NCI-H2171 (cell line): ENCODE measurements at regions not wholly inside any gene's neighbourhood (a gene's known extent, or its start where the extent isn't known, plus 50 kb on each side); places are given as distances from the start of the nearest gene placed in this dataset.
A peak's percentile ranks its signal among the peaks of the same experiment; 100 is the strongest.
"Not testable (repeated sequence)": the region's sequence is repeated elsewhere in the genome, so short reads cannot be mapped to it uniquely, and the experiment has no call there.

ENCODE experiments used
- DNase-seq: peaks from one replicate; lab custom pipeline; 2025; lab: John Stamatoyannopoulos, UW

- no peak for DNase-seq
These were observed 191.2 kb downstream of the UTRN start for GRCh38 chr6:144476286-144476685.

DNA sequence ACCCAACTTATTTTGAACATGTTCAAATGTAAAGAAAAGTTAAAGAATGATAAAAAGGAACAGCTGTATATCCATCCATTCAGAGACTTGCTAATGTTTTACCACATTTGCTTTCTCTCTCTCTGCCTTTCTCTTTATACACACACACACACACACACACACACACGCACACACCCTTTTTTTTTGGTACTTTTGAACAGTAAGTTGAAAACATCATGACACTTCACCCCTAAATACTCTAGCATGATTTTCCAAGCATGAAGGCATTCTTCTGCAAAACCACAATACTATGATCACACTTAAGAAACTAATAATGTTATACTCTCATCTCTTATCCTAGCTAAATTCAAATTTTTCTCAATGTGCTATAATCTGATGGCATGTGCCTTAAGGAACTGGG lies 192.3 kb downstream of the UTRN start:
- DNase-seq: no peak

DNA sequence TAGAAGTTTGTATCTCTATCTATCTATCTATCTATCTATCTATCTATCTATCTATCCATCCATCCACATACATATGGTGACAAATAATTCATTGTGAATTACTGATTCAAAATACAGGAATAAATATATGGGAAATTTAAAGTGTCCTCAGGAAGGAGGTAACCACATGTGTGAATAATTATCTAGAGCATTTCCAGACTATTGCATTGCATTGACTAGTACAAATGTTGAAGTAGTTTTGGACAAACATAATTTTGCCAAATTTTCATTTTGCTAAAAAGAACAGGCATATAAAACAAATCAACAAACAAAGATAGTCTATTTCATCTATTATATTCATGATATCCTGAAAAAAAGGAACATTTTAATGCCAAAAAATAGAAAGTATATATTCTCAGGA lies 192.7 kb downstream of the UTRN start:
- DNase-seq: no peak

DNA sequence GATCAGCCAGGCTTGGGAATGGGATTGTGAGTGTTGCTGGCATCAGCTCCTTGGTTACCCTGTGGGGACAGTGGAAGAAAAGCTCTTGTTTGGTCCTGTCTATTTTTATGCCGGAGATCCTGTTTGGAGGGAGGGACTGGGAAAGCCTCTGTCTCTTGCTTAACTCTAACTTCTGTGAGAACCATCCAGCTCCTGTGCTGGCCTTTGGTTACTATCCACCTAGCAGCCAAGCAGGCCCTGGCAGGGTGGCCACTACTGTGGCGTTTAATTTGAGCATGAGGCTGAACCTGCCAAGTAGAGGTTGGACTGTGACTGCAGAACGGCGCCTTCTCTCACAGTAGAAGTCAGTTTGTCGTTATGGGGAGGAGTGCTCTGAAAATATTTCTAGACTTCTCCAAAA lies 193.3 kb downstream of the UTRN start:
- no peak for DNase-seq

- no peak for DNase-seq
These were observed 194.9 kb downstream of the UTRN start for GRCh38 chr6:144479991-144480390.

DNA sequence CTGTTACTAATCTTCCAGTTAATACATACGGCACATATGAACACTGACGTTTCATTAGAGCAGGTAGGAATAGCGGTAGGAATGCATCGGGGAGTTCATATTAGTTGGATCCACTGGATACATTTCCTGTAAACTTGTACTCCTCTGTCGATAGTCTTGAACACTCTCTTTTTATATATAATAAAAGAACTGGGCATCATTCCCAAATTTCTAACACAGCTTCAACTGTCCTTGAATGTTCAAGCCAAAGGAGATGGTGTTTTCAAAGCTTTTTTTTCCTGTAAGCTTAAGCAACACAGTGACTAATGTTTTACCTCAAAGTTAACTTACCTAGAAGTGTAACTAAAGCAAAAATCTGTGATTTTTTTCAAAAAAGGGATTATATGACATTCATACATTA lies 195.3 kb downstream of the UTRN start:
- no peak for DNase-seq

GRCh38 chr6:144481527-144481926 lies 196.4 kb downstream of the UTRN start:
- no peak for DNase-seq

DNA sequence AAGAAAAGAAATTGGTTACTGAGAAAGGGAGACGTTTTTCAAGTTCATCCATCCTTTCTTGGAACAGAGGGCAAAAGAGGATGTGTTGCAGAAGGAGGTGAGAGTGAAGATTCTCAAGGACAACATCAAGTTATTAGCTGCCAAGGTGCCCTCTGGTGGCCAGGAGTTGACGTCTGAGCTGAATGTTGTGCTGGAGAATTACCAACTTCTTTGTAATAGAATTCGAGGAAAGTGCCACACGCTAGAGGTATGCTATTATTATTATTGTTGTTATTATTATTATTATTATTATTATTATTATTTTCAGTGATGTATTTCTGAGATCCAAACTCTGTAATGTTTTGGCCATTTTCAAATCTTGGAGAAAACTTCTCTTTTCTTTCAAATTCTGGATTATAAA lies 197.0 kb downstream of the UTRN start:
- peak; percentile 44 for DNase-seq

DNA sequence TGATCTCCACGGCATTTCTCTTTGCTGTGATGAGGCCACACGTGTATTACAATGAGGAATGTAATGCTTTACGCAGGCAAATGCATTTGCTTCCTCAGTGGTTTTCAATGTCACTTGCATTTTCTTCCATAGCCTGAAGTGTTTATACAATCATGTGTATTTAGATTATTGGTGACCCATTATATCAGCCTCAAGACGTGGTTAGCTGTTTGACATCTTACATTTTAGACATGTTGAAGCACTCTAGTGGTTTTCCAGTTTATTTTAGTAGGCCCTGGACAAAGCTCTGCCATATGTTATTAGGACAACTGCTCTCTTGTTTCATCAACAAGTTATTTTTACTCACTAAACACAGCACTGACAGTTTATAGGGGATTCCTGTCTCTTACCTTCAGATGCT lies 200.4 kb downstream of the UTRN start:
- DNase-seq: no peak

DNA sequence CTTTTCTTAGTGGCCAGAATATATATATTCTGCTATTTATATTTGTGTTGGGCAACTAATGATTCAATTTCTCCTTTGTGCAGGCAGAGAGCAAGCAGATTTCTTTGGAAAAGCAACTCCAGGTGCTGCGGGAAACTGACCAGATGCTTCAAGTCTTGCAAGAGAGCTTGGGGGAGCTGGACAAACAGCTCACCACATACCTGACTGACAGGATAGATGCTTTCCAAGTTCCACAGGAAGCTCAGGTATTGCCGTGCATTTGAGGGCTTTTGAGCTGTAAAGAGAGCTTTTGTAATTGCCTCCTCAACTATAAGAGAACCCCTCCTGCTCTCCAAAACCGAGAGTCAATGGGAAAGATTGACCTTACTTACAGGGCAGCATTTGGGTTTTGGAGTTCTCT lies 203.5 kb downstream of the UTRN start:
- no peak for DNase-seq

- DNase-seq: no peak
These were observed 208.1 kb downstream of the UTRN start for GRCh38 chr6:144493035-144493910.

GRCh38 chr6:144495076-144495475 lies 209.9 kb downstream of the UTRN start:
- DNase-seq: not testable (repeated sequence)

- no peak for DNase-seq
These were observed 212.5 kb downstream of the UTRN start for GRCh38 chr6:144497650-144498049.

DNA sequence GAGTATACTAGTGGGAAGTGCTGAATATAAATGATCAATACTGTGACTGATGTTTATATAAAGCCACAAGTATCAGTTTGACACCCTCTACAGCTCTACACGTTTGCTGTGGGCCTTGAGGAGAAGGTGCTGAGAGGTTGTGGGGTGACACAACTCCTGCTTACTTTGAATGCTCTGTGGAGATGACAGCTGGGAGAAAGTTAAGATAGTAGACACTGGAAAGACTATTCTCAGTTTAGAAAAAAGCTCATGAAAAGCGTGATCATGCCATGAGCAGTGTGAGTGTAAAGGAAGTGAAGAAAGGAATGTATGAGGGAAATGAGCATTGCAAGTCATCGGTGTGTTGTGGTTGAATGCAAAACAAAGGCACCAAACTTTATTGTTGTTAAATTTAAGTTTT lies 215.8 kb downstream of the UTRN start:
- no peak for DNase-seq

GRCh38 chr6:144505214-144505613 lies 220.1 kb downstream of the UTRN start:
- not testable (repeated sequence) for DNase-seq

GRCh38 chr6:144506051-144506450 lies 220.9 kb downstream of the UTRN start:
- not testable (repeated sequence) for DNase-seq

DNA sequence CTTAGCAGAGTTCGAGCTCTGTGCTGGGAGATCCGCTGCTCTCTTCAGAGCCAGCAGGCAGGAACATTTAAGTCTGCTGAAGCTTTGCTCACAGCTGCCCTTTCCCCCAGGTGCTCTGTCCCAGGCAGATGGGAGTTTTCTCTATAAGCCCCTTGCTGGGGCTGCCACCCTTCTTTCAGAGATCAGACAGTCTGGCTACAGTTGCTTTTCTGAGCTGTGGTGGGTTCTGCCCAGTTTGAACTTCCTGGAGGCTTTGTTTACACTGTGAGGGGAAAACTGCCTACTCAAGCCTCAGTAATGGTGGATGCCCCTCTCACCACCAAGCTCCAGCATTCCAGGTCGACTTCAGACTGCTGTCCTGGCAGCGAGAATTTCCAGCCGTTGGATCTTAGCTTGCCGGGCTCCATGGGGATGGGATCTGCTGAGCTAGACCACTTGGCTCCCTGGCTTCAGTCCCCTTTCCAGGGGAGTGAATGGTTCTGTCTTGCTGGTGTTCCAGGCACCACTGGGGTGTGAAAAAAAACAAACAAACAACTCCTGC lies 222.7 kb downstream of the UTRN start:
- DNase-seq: not testable (repeated sequence)

DNA sequence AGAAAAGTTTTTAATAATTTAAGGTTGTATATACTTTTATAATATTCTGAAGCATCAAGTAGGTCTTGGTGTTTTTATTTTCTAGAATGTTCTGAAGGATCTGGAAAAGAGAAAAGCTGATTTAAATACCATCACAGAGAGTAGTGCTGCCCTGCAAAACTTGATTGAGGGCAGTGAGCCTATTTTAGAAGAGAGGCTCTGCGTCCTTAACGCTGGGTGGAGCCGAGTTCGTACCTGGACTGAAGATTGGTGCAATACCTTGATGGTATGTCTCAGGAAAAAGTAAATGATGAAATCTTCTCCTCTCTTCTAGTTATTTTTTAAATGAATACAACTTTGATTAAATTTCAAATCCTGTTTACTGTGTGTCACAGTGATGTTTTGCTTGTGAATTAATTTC lies 225.7 kb downstream of the UTRN start:
- DNase-seq: no peak

- DNase-seq: no peak
These were observed 230.6 kb downstream of the UTRN start for GRCh38 chr6:144515761-144516160.

DNA sequence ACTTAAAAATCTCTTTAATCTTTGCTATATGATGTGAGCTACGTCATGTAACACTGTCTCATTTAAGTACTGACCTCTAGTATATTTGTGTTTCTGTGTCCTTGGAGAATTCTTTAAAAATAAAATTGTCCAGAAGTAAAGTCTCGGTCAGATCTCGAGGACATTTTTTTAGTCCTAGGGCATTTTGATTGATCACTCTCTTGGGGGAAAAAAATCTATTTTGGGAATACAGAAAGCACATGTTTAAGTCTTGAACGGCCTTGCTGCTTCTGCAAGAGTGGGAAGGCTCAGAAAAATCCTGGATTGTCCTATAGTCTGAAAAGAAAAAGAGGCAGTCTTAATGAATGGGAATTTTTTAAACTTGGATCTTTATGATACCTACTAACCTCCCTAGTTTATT lies 234.3 kb downstream of the UTRN start:
- DNase-seq: no peak

DNA sequence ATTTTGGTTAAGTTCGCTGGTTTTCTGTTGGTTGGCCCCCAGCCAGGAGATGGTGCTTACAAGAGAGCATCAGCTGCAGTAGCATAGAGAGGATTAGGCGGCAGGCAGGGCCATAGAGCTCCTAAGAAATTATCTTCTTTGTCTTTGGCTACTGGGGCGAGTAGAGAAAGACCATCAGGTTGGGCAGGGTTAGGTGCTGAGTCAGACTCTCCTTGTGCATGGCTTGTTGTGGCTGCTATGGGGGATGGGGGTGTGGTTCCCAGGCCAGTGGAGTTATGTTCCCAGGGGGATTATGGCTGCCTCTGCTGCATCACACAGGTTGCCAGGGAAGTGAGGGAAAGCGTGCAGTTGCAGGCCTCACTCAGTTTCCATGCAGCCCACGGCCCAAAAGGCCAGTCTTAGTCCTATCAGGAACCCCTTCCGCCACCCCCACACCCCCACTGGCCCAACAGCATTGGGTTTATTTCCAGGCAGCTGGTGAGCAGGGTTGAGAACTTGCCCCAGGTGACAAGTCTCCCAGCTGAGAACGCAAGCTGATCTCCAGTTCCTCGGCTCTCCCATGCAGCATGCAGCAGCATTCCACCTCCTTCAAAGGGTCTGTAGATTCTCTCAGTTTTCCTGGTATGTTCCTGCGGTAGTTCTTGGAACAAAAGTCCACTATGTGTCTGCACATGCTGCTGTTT lies 243.7 kb downstream of the UTRN start:
- DNase-seq: no peak

GRCh38 chr6:144530118-144530517 lies 245.0 kb downstream of the UTRN start:
- no peak for DNase-seq

GRCh38 chr6:144532238-144532637 lies 247.1 kb downstream of the UTRN start:
- DNase-seq: not testable (repeated sequence)
